Activated T-helper 2 cell treated with anti-CD3 and anti-CD28 coated beads, Interferon-gamma antibody, Interleukin-2, Interleukin-4, amounts not matched to agents 10 μg/mL and 5 μg/mL and 100 μg/mL, durations not matched to agents 14 hours and 24 hours and 36 hours (primary cell): ENCODE measurements at regions not wholly inside any gene's neighbourhood (a gene's known extent, or its start where the extent isn't known, plus 50 kb on each side); places are given as distances from the start of the nearest gene placed in this dataset.
"Not testable (repeated sequence)": the region's sequence is repeated elsewhere in the genome, so short reads cannot be mapped to it uniquely, and the experiment has no call there.

Experiments used
- DNase-seq: peaks from one replicate; pipeline ENCODE4 v3.0.0; 2021; ENCODE audit warnings: low spot score
- H3K27ac Mint-ChIP-seq: one replicate; pipeline ENCODE4 v1.8.0; 2021; ENCODE audit warnings: mixed read lengths
- H3K27me3 Mint-ChIP-seq: one replicate; pipeline ENCODE4 v1.8.0; 2021; ENCODE audit warnings: low read depth, mixed read lengths
- H3K36me3 Mint-ChIP-seq: one replicate; pipeline ENCODE4 v1.8.0; 2021; ENCODE audit warnings: low read depth, mixed read lengths
- H3K4me1 Mint-ChIP-seq: one replicate; pipeline ENCODE4 v1.8.0; 2021; ENCODE audit warnings: low read depth, mixed read lengths
- H3K4me3 Mint-ChIP-seq: one replicate; pipeline ENCODE4 v1.8.0; 2021; ENCODE audit warnings: low read depth, mild to moderate bottlenecking, moderate library complexity, mixed read lengths
- H3K9me3 Mint-ChIP-seq: one replicate; pipeline ENCODE4 v1.8.0; 2021; ENCODE audit warnings: mixed read lengths
- intact Hi-C: fragments of 100-400 bp; cut with micrococcal nuclease; formaldehyde crosslinking; loops from one replicate; pipeline ENCODE4 v1.15.1; 2023

GRCh38 chr15:19987389-19988048, 554.1 kb downstream of the GOLGA6L6 start:
- no peaks in the 10 kb centered on the region for H3K36me3 Mint-ChIP-seq
- H3K9me3 Mint-ChIP-seq = peaks cover 55% of the 10 kb centered on the region
- H3K4me3 Mint-ChIP-seq = no peak overlapping the region
- H3K27ac Mint-ChIP-seq = no peak overlapping the region
- intact Hi-C loops = no loop called here
- no peaks in the 10 kb centered on the region for H3K4me1 Mint-ChIP-seq
- no peaks in the 10 kb centered on the region for H3K27me3 Mint-ChIP-seq
- DNase-seq = no peak

GRCh38 chr15:19984101-19984500, 557.5 kb downstream of the GOLGA6L6 start:
- peaks cover 57% of the 10 kb centered on the region for H3K9me3 Mint-ChIP-seq
- H3K36me3 Mint-ChIP-seq = no peaks in the 10 kb centered on the region
- DNase-seq = no peak
- intact Hi-C loops = no loop called here
- H3K4me3 Mint-ChIP-seq = no peak overlapping the region
- no peaks in the 10 kb centered on the region for H3K4me1 Mint-ChIP-seq
- no peak overlapping the region for H3K27ac Mint-ChIP-seq
- no peaks in the 10 kb centered on the region for H3K27me3 Mint-ChIP-seq

- intact Hi-C loops = no loop called here
- Mint-ChIP-seq H3K4me1 (no peaks in the 10 kb centered on the region), H3K9me3 (peaks cover 40% of the 10 kb centered on the region), H3K4me3 (no peak overlapping the region), H3K27me3 (no peaks in the 10 kb centered on the region), H3K27ac (no peak overlapping the region), H3K36me3 (no peaks in the 10 kb centered on the region)
- no peak for DNase-seq
Observed at GRCh38 chr15:19974998-19975397, 566.6 kb downstream of the GOLGA6L6 start.

- Mint-ChIP-seq H3K9me3 (peaks cover 46% of the 10 kb centered on the region), H3K4me3 (no peak overlapping the region), H3K4me1 (no peaks in the 10 kb centered on the region), H3K27ac (no peak overlapping the region), H3K27me3 (no peaks in the 10 kb centered on the region), H3K36me3 (no peaks in the 10 kb centered on the region)
- DNase-seq = no peak
- intact Hi-C loops = no loop called here
Observed at GRCh38 chr15:19973718-19974117, 567.9 kb downstream of the GOLGA6L6 start.

GRCh38 chr15:19972582-19972981, 569.0 kb downstream of the GOLGA6L6 start:
- H3K9me3 Mint-ChIP-seq = peaks cover 51% of the 10 kb centered on the region
- DNase-seq, intact Hi-C loops: not testable (repeated sequence)

GRCh38 chr15:19965574-19965973, 576.0 kb downstream of the GOLGA6L6 start:
- H3K27me3 Mint-ChIP-seq, intact Hi-C loops, H3K36me3 Mint-ChIP-seq, DNase-seq, H3K27ac Mint-ChIP-seq, H3K4me1 Mint-ChIP-seq, H3K4me3 Mint-ChIP-seq: not testable (repeated sequence)
- peaks cover 45% of the 10 kb centered on the region for H3K9me3 Mint-ChIP-seq

More at GRCh38 chr15:19972582-19972981, 569.0 kb downstream of the GOLGA6L6 start:
- H3K27ac Mint-ChIP-seq, H3K27me3 Mint-ChIP-seq, H3K36me3 Mint-ChIP-seq, H3K4me3 Mint-ChIP-seq, H3K4me1 Mint-ChIP-seq: not testable (repeated sequence)

GRCh38 chr15:19964480-19964879, 577.1 kb downstream of the GOLGA6L6 start:
- H3K4me3 Mint-ChIP-seq, H3K36me3 Mint-ChIP-seq, H3K27me3 Mint-ChIP-seq, H3K4me1 Mint-ChIP-seq, intact Hi-C loops, H3K27ac Mint-ChIP-seq, DNase-seq: not testable (repeated sequence)
- H3K9me3 Mint-ChIP-seq = peaks cover 42% of the 10 kb centered on the region

GRCh38 chr15:19956124-19956796, 585.3 kb downstream of the GOLGA6L6 start:
- no peak overlapping the region for H3K4me3 Mint-ChIP-seq
- intact Hi-C loops = no loop called here
- H3K27me3 Mint-ChIP-seq = no peaks in the 10 kb centered on the region
- H3K4me1 Mint-ChIP-seq = no peaks in the 10 kb centered on the region
- no peak overlapping the region for H3K27ac Mint-ChIP-seq
- no peaks in the 10 kb centered on the region for H3K36me3 Mint-ChIP-seq
- no peak for DNase-seq
- peaks cover 50% of the 10 kb centered on the region for H3K9me3 Mint-ChIP-seq

GRCh38 chr15:19944261-19944888, 597.2 kb downstream of the GOLGA6L6 start:
- no peak overlapping the region for H3K4me3 Mint-ChIP-seq
- no peaks in the 10 kb centered on the region for H3K4me1 Mint-ChIP-seq
- no peaks in the 10 kb centered on the region for H3K36me3 Mint-ChIP-seq
- no peaks in the 10 kb centered on the region for H3K27me3 Mint-ChIP-seq
- H3K9me3 Mint-ChIP-seq = peaks cover 20% of the 10 kb centered on the region
- intact Hi-C loops = no loop called here
- no peak overlapping the region for H3K27ac Mint-ChIP-seq
- no peak for DNase-seq

GRCh38 chr15:19943515-19943914, 598.1 kb downstream of the GOLGA6L6 start:
- Mint-ChIP-seq H3K27me3 (no peaks in the 10 kb centered on the region), H3K4me3 (no peak overlapping the region), H3K27ac (no peak overlapping the region), H3K36me3 (no peaks in the 10 kb centered on the region), H3K9me3 (peaks cover 20% of the 10 kb centered on the region), H3K4me1 (no peaks in the 10 kb centered on the region)
- DNase-seq = no peak
- intact Hi-C loops = no loop called here

- H3K27me3 Mint-ChIP-seq, H3K4me3 Mint-ChIP-seq, intact Hi-C loops, DNase-seq, H3K4me1 Mint-ChIP-seq, H3K27ac Mint-ChIP-seq: not testable (repeated sequence)
- Mint-ChIP-seq H3K9me3 (peaks cover 37% of the 10 kb centered on the region), H3K36me3 (peaks cover 12% of the 10 kb centered on the region)
Observed at GRCh38 chr15:19903281-19903680, 638.3 kb downstream of the GOLGA6L6 start.

- H3K27me3 Mint-ChIP-seq, DNase-seq, intact Hi-C loops, H3K4me1 Mint-ChIP-seq, H3K4me3 Mint-ChIP-seq, H3K27ac Mint-ChIP-seq: not testable (repeated sequence)
- Mint-ChIP-seq H3K36me3 (peaks cover 12% of the 10 kb centered on the region), H3K9me3 (peaks cover 37% of the 10 kb centered on the region)
Observed at GRCh38 chr15:19902388-19902787, 639.2 kb downstream of the GOLGA6L6 start.

GRCh38 chr15:19901414-19901813, 640.2 kb downstream of the GOLGA6L6 start:
- H3K27me3 Mint-ChIP-seq, H3K27ac Mint-ChIP-seq, H3K4me1 Mint-ChIP-seq, H3K4me3 Mint-ChIP-seq, DNase-seq, intact Hi-C loops: not testable (repeated sequence)
- Mint-ChIP-seq H3K36me3 (peaks cover 12% of the 10 kb centered on the region), H3K9me3 (peaks cover 43% of the 10 kb centered on the region)
